Posterior vena cava (tissue), 2 donors: ENCODE measurements at regions not wholly inside any gene's neighbourhood (a gene's known extent, or its start where the extent isn't known, plus 50 kb on each side); places are given as distances from the start of the nearest gene placed in this dataset.

Source experiments
- DNase-seq: peaks from one replicate; pipeline ENCODE4 v3.0.0-alpha.2; 2020; ENCODE audit warnings: low spot score
- intact Hi-C, 2 donors: fragments of 100-400 bp; cut with DNase I; formaldehyde crosslinking; loops; one replicate each; pipeline versions ENCODE4 v1.14.1 to v1.14.2; 2022 to 2023
- donor health status: DM: yes; HTN: yes; CAD: no.
- donor health status: DM: yes; HTN: yes; CAD: no.

- intact Hi-C loops, result no loop called here
- no peak for DNase-seq
Measured at GRCh38 chr9:113764572-113764971, 111.5 kb upstream of the ZNF618 start.

- no peak for DNase-seq
- intact Hi-C loops, result no loop called here
Measured at GRCh38 chr9:113769412-113769811, 106.7 kb upstream of the ZNF618 start.

GRCh38 chr9:113770396-113770795 lies 105.7 kb upstream of the ZNF618 start:
- DNase-seq, result no peak

GRCh38 chr9:113771199-113771598 lies 104.9 kb upstream of the ZNF618 start:
- intact Hi-C loops, result no loop called here
- no peak for DNase-seq

More at GRCh38 chr9:113770396-113770795, 105.7 kb upstream of the ZNF618 start:
- intact Hi-C loops, result no loop called here

GRCh38 chr9:113772121-113772810 lies 103.8 kb upstream of the ZNF618 start:
- no peak for DNase-seq
- intact Hi-C loops, result no loop called here

- DNase-seq, result no peak
- intact Hi-C loops, result loop anchor here in 1 of 2 donors (2.0 kb wide), 1 partner anchor 68 kb away; no protein-coding TSS in a partner anchor
Measured at GRCh38 chr9:113774963-113775362, 101.1 kb upstream of the ZNF618 start.

- intact Hi-C loops, result loop anchor here in 1 of 2 donors (2.0 kb wide), 1 partner anchor 69 kb away; no protein-coding TSS in a partner anchor
- DNase-seq, result no peak
Measured at GRCh38 chr9:113775749-113776148, 100.4 kb upstream of the ZNF618 start.

- intact Hi-C loops, result no loop called here
- no peak for DNase-seq
Measured at GRCh38 chr9:113776194-113776593, 99.9 kb upstream of the ZNF618 start.

- no peak for DNase-seq
- intact Hi-C loops, result no loop called here
Measured at GRCh38 chr9:113781381-113781780, 94.7 kb upstream of the ZNF618 start.

GRCh38 chr9:113781896-113782295 lies 94.2 kb upstream of the ZNF618 start:
- intact Hi-C loops, result no loop called here
- no peak for DNase-seq

GRCh38 chr9:113783475-113783874 lies 92.6 kb upstream of the ZNF618 start:
- intact Hi-C loops, result no loop called here
- no peak for DNase-seq

- DNase-seq, result no peak
- intact Hi-C loops, result no loop called here
Measured at GRCh38 chr9:113785334-113785733, 90.8 kb upstream of the ZNF618 start.

GRCh38 chr9:113786071-113786470 lies 90.0 kb upstream of the ZNF618 start:
- no peak for DNase-seq
- intact Hi-C loops, result no loop called here

GRCh38 chr9:113787871-113788270 lies 88.2 kb upstream of the ZNF618 start:
- intact Hi-C loops, result no loop called here

GRCh38 chr9:113788616-113789330 lies 87.3 kb upstream of the ZNF618 start:
- intact Hi-C loops, result no loop called here
- DNase-seq, result no peak

More at GRCh38 chr9:113787871-113788270, 88.2 kb upstream of the ZNF618 start:
- no peak for DNase-seq

GRCh38 chr9:113790093-113790492 lies 86.0 kb upstream of the ZNF618 start:
- DNase-seq, result no peak
- intact Hi-C loops, result loop anchor here in 1 of 2 donors (5.0 kb wide), 1 partner anchor 482 kb away; no protein-coding TSS in a partner anchor

GRCh38 chr9:113793558-113793957 lies 82.6 kb upstream of the ZNF618 start:
- intact Hi-C loops, result loop anchor here in 1 of 2 donors (5.0 kb wide), 1 partner anchor 479 kb away; no protein-coding TSS in a partner anchor
- no peak for DNase-seq

GRCh38 chr9:113794721-113795120 lies 81.4 kb upstream of the ZNF618 start:
- intact Hi-C loops, result loop anchor here in 1 of 2 donors (5.0 kb wide), 1 partner anchor 478 kb away; no protein-coding TSS in a partner anchor
- DNase-seq, result no peak

GRCh38 chr9:113795811-113796392 lies 80.2 kb upstream of the ZNF618 start:
- intact Hi-C loops, result no loop called here
- DNase-seq, result no peak
